Peyer's patch (tissue), 4 donors: ENCODE measurements at regions not wholly inside any gene's neighbourhood (a gene's known extent, or its start where the extent isn't known, plus 50 kb on each side); places are given as distances from the start of the nearest gene placed in this dataset.

Experiments used
- POLR2A ChIP-seq, 2 donors: fragments of 450-650 bp; IDR thresholded peaks; one replicate each; pipeline ENCODE4 v1.5.1; 2017; ENCODE audit warnings: antibody characterized with exemption in 2 of 2, mild to moderate bottlenecking in 2 of 2, moderate library complexity in 2 of 2
- TF ChIP-seq, protein P1 (sequence below), 6 experiments: fragments of 450-650 bp in 4 of 6; fragments of 200-600 bp in 2 of 6; sonication (generic) in 1 of 6; IDR thresholded peaks; one replicate each; pipeline ENCODE4 v1.5.1; 2017 to 2019; ENCODE audit warnings: antibody characterized with exemption in 6 of 6, mild to moderate bottlenecking in 3 of 6, moderate library complexity in 1 of 6

DNA sequence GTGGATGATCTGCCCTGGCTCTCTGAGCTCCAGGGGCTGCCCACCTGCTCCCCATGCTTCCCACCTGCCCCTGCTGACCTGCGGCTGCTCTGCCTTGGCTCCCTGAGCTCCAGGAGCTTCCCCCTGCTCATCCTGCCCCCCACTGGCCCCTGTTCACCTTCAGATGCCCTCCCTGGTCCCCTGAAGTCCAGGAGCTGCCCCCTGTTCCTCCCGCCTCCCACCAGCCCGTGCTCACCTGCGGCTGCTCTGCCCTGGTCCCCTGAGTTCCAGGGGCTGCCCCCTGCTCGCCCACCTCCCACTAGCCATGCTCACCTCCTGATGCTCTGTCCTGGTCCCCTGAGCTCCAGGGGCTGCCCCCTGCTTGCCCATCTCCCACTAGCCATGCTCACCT, 219.7 kb downstream of the TMEM121 start:
- TF ChIP-seq, protein P1, sequence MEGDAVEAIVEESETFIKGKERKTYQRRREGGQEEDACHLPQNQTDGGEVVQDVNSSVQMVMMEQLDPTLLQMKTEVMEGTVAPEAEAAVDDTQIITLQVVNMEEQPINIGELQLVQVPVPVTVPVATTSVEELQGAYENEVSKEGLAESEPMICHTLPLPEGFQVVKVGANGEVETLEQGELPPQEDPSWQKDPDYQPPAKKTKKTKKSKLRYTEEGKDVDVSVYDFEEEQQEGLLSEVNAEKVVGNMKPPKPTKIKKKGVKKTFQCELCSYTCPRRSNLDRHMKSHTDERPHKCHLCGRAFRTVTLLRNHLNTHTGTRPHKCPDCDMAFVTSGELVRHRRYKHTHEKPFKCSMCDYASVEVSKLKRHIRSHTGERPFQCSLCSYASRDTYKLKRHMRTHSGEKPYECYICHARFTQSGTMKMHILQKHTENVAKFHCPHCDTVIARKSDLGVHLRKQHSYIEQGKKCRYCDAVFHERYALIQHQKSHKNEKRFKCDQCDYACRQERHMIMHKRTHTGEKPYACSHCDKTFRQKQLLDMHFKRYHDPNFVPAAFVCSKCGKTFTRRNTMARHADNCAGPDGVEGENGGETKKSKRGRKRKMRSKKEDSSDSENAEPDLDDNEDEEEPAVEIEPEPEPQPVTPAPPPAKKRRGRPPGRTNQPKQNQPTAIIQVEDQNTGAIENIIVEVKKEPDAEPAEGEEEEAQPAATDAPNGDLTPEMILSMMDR (IDR thresholded peaks at IDR 0.05), result no peak
- no peak for TF ChIP-seq POLR2A (IDR thresholded peaks at IDR 0.05)
